WI38 (cell line): ENCODE measurements at regions not wholly inside any gene's neighbourhood (a gene's known extent, or its start where the extent isn't known, plus 50 kb on each side); places are given as distances from the start of the nearest gene placed in this dataset.

Source experiments
- H3K4me3 ChIP-seq: 2 replicates; pipeline ENCODE4 v1.5.1; 2011; ENCODE audit warnings: low read depth, mild to moderate bottlenecking, control low read depth, low read length
- CTCF ChIP-seq: IDR thresholded peaks from 2 replicates; pipeline ENCODE4 v1.5.1; 2012; ENCODE audit warnings: low read depth, mild to moderate bottlenecking, control low read depth, low read length

GRCh38 chr7:36005876-36006275 lies 147.2 kb upstream of the EEPD1 start:
- no peak overlapping the region for H3K4me3 ChIP-seq
- no peak for TF ChIP-seq CTCF

- no peak overlapping the region for H3K4me3 ChIP-seq
- TF ChIP-seq CTCF: no peak
Observed at GRCh38 chr7:36006636-36007229, 146.3 kb upstream of the EEPD1 start.

GRCh38 chr7:36010656-36011587 lies 142.1 kb upstream of the EEPD1 start:
- H3K4me3 ChIP-seq: no peak overlapping the region
- no peak for TF ChIP-seq CTCF

- no peak for TF ChIP-seq CTCF
- H3K4me3 ChIP-seq: no peak overlapping the region
Observed at GRCh38 chr7:36011588-36011965, 141.5 kb upstream of the EEPD1 start.

- TF ChIP-seq CTCF: no peak
- no peak overlapping the region for H3K4me3 ChIP-seq
Observed at GRCh38 chr7:36013246-36014014, 139.6 kb upstream of the EEPD1 start.

- no peak for TF ChIP-seq CTCF
- no peak overlapping the region for H3K4me3 ChIP-seq
Observed at GRCh38 chr7:36014961-36015360, 138.1 kb upstream of the EEPD1 start.
